ENCODE measurements at regions not wholly inside any gene's neighbourhood (a gene's known extent, or its start where the extent isn't known, plus 50 kb on each side); places are given as distances from the start of the nearest gene placed in this dataset.

- Histone ChIP-seq H3K4me1 (ENCODE audit: insufficient read depth, low read length) (peaks cover 3% of the 10 kb centered on the region; the same call in 1 of the 2 replicates), H2BK12ac (ENCODE audit: insufficient read length, low read depth, low read length) (no peak overlapping the region), H3K9me3 (ENCODE audit: control insufficient read depth, low read depth, low read length) (no peaks in the 10 kb centered on the region), H3K23ac (ENCODE audit: insufficient read length, low read depth, low read length) (no peak overlapping the region), H4K5ac (ENCODE audit: insufficient read length, low read depth, low read length) (no peak overlapping the region), H3K56ac (ENCODE audit: insufficient read length, low read depth, low read length) (no peak overlapping the region), H3K27me3 (ENCODE audit: insufficient read depth, low read length) (no peaks in the 10 kb centered on the region), H3K23me2 (ENCODE audit: insufficient read length, low read depth, low read length, poor library complexity, severe bottlenecking) (no peaks in the 10 kb centered on the region), H3K79me2 (ENCODE audit: insufficient read depth, low read length) (no peaks in the 10 kb centered on the region), H3K9ac (ENCODE audit: extremely low read depth, insufficient read length, low read length) (no peak overlapping the region), H3K79me1 (ENCODE audit: insufficient read depth, low read depth, low read length, poor library complexity, severe bottlenecking) (no peaks in the 10 kb centered on the region), H4K8ac (replicated peaks; ENCODE audit: insufficient read length, low read depth, low read length) (no peak overlapping the region), H2AK5ac (ENCODE audit: insufficient read length, low read length) (no peak overlapping the region), H2BK15ac (ENCODE audit: low read depth, low read length) (no peak overlapping the region), H3K14ac (ENCODE audit: insufficient read depth, low read length) (no peak overlapping the region), H4K20me1 (ENCODE audit: control insufficient read depth, insufficient read depth, insufficient read length) (no peaks in the 10 kb centered on the region), H3K18ac (ENCODE audit: insufficient read length, low read depth, low read length) (no peak overlapping the region), H3T11ph (ENCODE audit: low read length) (no peak overlapping the region), H2BK5ac (ENCODE audit: insufficient read length, low read length) (no peak overlapping the region), H3K4me2 (ENCODE audit: insufficient read depth, insufficient read length, low read length) (no peak overlapping the region), H2AFZ (ENCODE audit: low read length) (no peak overlapping the region), H3K4ac (ENCODE audit: low read depth, low read length) (no peak overlapping the region), H2BK120ac (ENCODE audit: low read depth, low read length, poor library complexity, severe bottlenecking) (no peak overlapping the region), H3K27ac (ENCODE audit: insufficient read length, low read depth, low read length) (no peak overlapping the region), H4K91ac (ENCODE audit: insufficient read length, low read depth, low read length) (no peak overlapping the region), H2BK20ac (ENCODE audit: low read depth, low read length, poor library complexity, severe bottlenecking) (no peak overlapping the region)
- no peaks in the 10 kb centered on the region for H3K27me3 Mint-ChIP-seq (ENCODE audit: low read depth)
- WGBS (ENCODE audit: extremely low coverage, insufficient read length, low lambda C conversion rate): no CpG with 5 or more reads among the region's 3 CpGs
- 0 out of 7 replicates have a peak, but pooled peaks cover 0 to 2% (median 0%) of the 10 kb centered on the region in 3 experiments for H3K36me3 Mint-ChIP-seq (ENCODE audit: insufficient read depth in 1 of 3, low read depth in 3 of 3)
- no peak for DNase-seq
- H3K9me3 Mint-ChIP-seq: no peaks in the 10 kb centered on the region
- H3K27ac Mint-ChIP-seq: peak overlapping the region in 1 of 3 experiments; percentile 65; a peak in 2 of 7 replicates
- TF ChIP-seq CTCF (conservative IDR thresholded peaks at IDR 0.05): no peak
- H3K4me1 Mint-ChIP-seq: peaks cover 20 to 25% of the 10 kb centered on the region in 2 experiments
- H3K4me3 Mint-ChIP-seq: no peak overlapping the region
Measured at GRCh38 chr2:144279165-144279564, 240.8 kb downstream of the ZEB2 start.

All from H9 (cell line).